NCI-H1417 treated with DMSO at 0.1 percent for 48 hours (cell line): ENCODE measurements at regions not wholly inside any gene's neighbourhood (a gene's known extent, or its start where the extent isn't known, plus 50 kb on each side); places are given as distances from the start of the nearest gene placed in this dataset.
"Not testable (repeated sequence)": the region's sequence is repeated elsewhere in the genome, so short reads cannot be mapped to it uniquely, and the experiment has no call there.

Experiments used
- DNase-seq: peaks from one replicate; lab custom pipeline; 2025; lab: John Stamatoyannopoulos, UW

- DNase-seq: no peak
These were observed 525.1 kb upstream of the BRINP3 start for GRCh38 chr1:191002768-191003167.

GRCh38 chr1:191016765-191017164 lies 539.1 kb upstream of the BRINP3 start:
- no peak for DNase-seq

GRCh38 chr1:191022856-191023255 lies 545.2 kb upstream of the BRINP3 start:
- no peak for DNase-seq

GRCh38 chr1:191025896-191026642 lies 548.4 kb upstream of the BRINP3 start:
- DNase-seq: no peak

GRCh38 chr1:191026828-191027227 lies 549.2 kb upstream of the BRINP3 start:
- DNase-seq: no peak

- DNase-seq: no peak
These were observed 556.5 kb upstream of the BRINP3 start for GRCh38 chr1:191034132-191034531.

- no peak for DNase-seq
These were observed 565.4 kb upstream of the BRINP3 start for GRCh38 chr1:191043066-191043465.

GRCh38 chr1:191049781-191050180 lies 572.1 kb upstream of the BRINP3 start:
- no peak for DNase-seq

GRCh38 chr1:191052888-191053287 lies 575.2 kb upstream of the BRINP3 start:
- no peak for DNase-seq

GRCh38 chr1:191065346-191065745 lies 587.7 kb upstream of the BRINP3 start:
- no peak for DNase-seq

GRCh38 chr1:191065771-191066170 lies 588.1 kb upstream of the BRINP3 start:
- no peak for DNase-seq

- DNase-seq: no peak
These were observed 597.2 kb upstream of the BRINP3 start for GRCh38 chr1:191074881-191075280.

GRCh38 chr1:191083090-191083489 lies 605.4 kb upstream of the BRINP3 start:
- DNase-seq: not testable (repeated sequence)

GRCh38 chr1:191085121-191085520 lies 607.5 kb upstream of the BRINP3 start:
- DNase-seq: no peak

GRCh38 chr1:191086910-191087309 lies 609.2 kb upstream of the BRINP3 start:
- no peak for DNase-seq

GRCh38 chr1:191096405-191096804 lies 618.7 kb upstream of the BRINP3 start:
- no peak for DNase-seq

GRCh38 chr1:191099696-191100095 lies 622.0 kb upstream of the BRINP3 start:
- DNase-seq: no peak

- DNase-seq: no peak
These were observed 624.3 kb upstream of the BRINP3 start for GRCh38 chr1:191101960-191102359.

GRCh38 chr1:191125950-191126349 lies 648.3 kb upstream of the BRINP3 start:
- no peak for DNase-seq

GRCh38 chr1:191134796-191135195 lies 657.1 kb upstream of the BRINP3 start:
- DNase-seq: no peak

- no peak for DNase-seq
These were observed 662.4 kb upstream of the BRINP3 start for GRCh38 chr1:191140038-191140437.

- DNase-seq: no peak
These were observed 665.1 kb upstream of the BRINP3 start for GRCh38 chr1:191142748-191143147.

- no peak for DNase-seq
These were observed 668.2 kb upstream of the BRINP3 start for GRCh38 chr1:191145834-191146233.

- DNase-seq: no peak
These were observed 673.7 kb upstream of the BRINP3 start for GRCh38 chr1:191151321-191151807.
